MM.1S (cell line): ENCODE measurements at regions not wholly inside any gene's neighbourhood (a gene's known extent, or its start where the extent isn't known, plus 50 kb on each side); places are given as distances from the start of the nearest gene placed in this dataset.

Experiments used
- EZH2 ChIP-seq: fragments of 300-600 bp; sonication (generic); optimal IDR thresholded peaks from 2 replicates; pipeline ENCODE3; 2017; ENCODE audit warnings: low read depth, mild to moderate bottlenecking, antibody characterized with exemption, low read length, mixed read lengths
- EZH2phosphoT487 ChIP-seq: fragments of 300-600 bp; sonication (generic); IDR thresholded peaks from 2 replicates; pipeline ENCODE4 v1.6.1; 2018; ENCODE audit warnings: antibody characterized with exemption, low read length
- TF ChIP-seq, protein P1 (sequence below): fragments of 300-600 bp; sonication (generic); IDR thresholded peaks from 2 replicates; pipeline ENCODE4 v1.5.1; 2016; ENCODE audit warnings: antibody characterized with exemption, low read length, mixed read lengths

DNA sequence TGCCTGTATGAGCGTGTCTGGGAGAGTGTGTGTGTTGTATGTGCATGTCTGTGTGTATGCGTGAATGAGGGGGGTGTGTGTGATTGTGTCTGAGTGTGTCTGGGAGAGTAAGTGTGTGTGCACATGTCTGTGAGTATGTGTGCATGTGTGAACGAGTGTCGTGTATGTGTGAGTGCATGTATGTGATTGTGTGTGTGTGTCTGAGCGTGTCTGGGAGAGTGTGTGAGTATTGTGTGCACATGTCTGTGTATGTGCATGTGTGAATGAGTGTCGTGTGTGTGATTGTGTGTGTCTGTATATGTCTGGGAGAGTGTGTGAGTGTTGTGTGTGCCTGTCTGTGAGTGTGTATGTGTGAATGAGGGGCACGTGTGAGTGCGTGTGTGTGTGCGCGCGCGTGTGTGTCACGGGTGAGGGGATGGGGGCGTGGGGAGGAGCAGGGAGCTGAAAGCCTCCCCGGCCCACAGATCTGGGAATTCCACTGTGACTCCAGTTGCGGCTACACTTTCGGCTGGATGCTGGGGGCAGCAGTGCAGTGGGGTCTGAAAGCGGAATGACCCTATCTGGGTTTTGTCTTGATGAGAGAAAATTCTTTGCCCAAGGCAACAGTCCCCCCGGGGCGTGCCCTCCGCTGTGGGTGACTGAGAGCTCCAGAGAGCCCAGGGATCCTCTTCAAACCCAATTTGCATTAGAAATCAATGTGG, 138.1 kb upstream of the MED13L start:
- TF ChIP-seq, protein P1, sequence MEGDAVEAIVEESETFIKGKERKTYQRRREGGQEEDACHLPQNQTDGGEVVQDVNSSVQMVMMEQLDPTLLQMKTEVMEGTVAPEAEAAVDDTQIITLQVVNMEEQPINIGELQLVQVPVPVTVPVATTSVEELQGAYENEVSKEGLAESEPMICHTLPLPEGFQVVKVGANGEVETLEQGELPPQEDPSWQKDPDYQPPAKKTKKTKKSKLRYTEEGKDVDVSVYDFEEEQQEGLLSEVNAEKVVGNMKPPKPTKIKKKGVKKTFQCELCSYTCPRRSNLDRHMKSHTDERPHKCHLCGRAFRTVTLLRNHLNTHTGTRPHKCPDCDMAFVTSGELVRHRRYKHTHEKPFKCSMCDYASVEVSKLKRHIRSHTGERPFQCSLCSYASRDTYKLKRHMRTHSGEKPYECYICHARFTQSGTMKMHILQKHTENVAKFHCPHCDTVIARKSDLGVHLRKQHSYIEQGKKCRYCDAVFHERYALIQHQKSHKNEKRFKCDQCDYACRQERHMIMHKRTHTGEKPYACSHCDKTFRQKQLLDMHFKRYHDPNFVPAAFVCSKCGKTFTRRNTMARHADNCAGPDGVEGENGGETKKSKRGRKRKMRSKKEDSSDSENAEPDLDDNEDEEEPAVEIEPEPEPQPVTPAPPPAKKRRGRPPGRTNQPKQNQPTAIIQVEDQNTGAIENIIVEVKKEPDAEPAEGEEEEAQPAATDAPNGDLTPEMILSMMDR, result no peak
- TF ChIP-seq EZH2phosphoT487 (no peak), EZH2 (no peak)
